HEK293T (cell line): ENCODE measurements at regions not wholly inside any gene's neighbourhood (a gene's known extent, or its start where the extent isn't known, plus 50 kb on each side); places are given as distances from the start of the nearest gene placed in this dataset.

Experiments used
- ELF4 ChIP-seq: fragments of 450-650 bp; IDR thresholded peaks from 2 replicates; pipeline ENCODE4 v1.6.1; 2017; ENCODE audit warnings: antibody characterized with exemption
- SUZ12 ChIP-seq: fragments of 450-650 bp; IDR thresholded peaks from 2 replicates; pipeline ENCODE4 v1.6.1; 2016; ENCODE audit warnings: mild to moderate bottlenecking
- TARDBP ChIP-seq: fragments of 450-650 bp; IDR thresholded peaks from 2 replicates; pipeline ENCODE4 v1.6.1; 2016

GRCh38 chr7:47648275-47648925 lies 66.5 kb upstream of the TNS3 start:
- TF ChIP-seq SUZ12 = no peak
- TF ChIP-seq ELF4 = no peak
- no peak for TF ChIP-seq TARDBP
